ENCODE measurements at regions not wholly inside any gene's neighbourhood (a gene's known extent, or its start where the extent isn't known, plus 50 kb on each side); places are given as distances from the start of the nearest gene placed in this dataset.

DNA sequence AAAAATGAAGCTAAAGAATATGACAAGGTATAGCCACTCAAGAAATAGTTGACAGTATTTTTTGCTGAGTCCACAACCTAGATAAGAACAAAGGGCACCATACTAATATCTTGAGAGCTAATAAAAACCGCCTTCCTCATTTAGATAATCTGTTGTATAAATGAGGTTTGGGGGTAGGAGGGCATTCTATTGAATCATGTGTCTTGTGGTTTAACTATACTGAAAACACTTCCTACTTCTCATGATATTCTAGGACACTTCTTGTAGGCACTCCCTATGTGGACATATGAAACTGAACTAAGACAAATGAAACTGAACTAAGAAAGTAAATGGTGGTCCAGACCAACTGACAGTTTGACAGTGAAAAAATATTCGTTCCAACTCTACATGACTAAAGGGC is 1268.5 kb upstream of the C9orf72 start:
- Mint-ChIP-seq H3K9me3 (ENCODE audit: unreplicated experiment) (peaks cover 8% of the 10 kb centered on the region), H3K27me3 (ENCODE audit: insufficient read depth, unreplicated experiment) (peaks cover 3% of the 10 kb centered on the region), H3K4me1 (ENCODE audit: low read depth, unreplicated experiment) (no peaks in the 10 kb centered on the region), H3K36me3 (ENCODE audit: insufficient read depth, unreplicated experiment) (no peaks in the 10 kb centered on the region), H3K4me3 (ENCODE audit: unreplicated experiment) (no peak overlapping the region), H3K27ac (ENCODE audit: unreplicated experiment) (no peak overlapping the region)
- DNase-seq = no peak
- BruUV-seq (replicated peaks) = no TSS peak
- TF ChIP-seq, protein P1, sequence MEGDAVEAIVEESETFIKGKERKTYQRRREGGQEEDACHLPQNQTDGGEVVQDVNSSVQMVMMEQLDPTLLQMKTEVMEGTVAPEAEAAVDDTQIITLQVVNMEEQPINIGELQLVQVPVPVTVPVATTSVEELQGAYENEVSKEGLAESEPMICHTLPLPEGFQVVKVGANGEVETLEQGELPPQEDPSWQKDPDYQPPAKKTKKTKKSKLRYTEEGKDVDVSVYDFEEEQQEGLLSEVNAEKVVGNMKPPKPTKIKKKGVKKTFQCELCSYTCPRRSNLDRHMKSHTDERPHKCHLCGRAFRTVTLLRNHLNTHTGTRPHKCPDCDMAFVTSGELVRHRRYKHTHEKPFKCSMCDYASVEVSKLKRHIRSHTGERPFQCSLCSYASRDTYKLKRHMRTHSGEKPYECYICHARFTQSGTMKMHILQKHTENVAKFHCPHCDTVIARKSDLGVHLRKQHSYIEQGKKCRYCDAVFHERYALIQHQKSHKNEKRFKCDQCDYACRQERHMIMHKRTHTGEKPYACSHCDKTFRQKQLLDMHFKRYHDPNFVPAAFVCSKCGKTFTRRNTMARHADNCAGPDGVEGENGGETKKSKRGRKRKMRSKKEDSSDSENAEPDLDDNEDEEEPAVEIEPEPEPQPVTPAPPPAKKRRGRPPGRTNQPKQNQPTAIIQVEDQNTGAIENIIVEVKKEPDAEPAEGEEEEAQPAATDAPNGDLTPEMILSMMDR (IDR thresholded peaks at IDR 0.05; ENCODE audit: insufficient read depth in 1 of 2, low read depth in 1 of 2, low read length in 1 of 2, severe bottlenecking in 1 of 2, unreplicated experiment in 1 of 2) = no peak
- no peaks in the 10 kb centered on the region for H3K4me1 ChIP-seq
- no peaks in the 10 kb centered on the region for H3K36me3 ChIP-seq (ENCODE audit: control insufficient read depth, insufficient read depth, low read length)
- intact Hi-C loops (cut with micrococcal nuclease; ENCODE audit: unreplicated experiment) = no loop called here
- CTCF ChIA-PET = no interaction called here
- no peak overlapping the region for H3K4me3 ChIP-seq (ENCODE audit: low read depth, low read length)
- POLR2A ChIA-PET = no interaction called here
- no peaks in the 10 kb centered on the region for H3K9me3 ChIP-seq
- H3K27me3 ChIP-seq (replicated peaks; ENCODE audit: control insufficient read depth, insufficient read depth, low read length) = no peaks in the 10 kb centered on the region

DNA sequence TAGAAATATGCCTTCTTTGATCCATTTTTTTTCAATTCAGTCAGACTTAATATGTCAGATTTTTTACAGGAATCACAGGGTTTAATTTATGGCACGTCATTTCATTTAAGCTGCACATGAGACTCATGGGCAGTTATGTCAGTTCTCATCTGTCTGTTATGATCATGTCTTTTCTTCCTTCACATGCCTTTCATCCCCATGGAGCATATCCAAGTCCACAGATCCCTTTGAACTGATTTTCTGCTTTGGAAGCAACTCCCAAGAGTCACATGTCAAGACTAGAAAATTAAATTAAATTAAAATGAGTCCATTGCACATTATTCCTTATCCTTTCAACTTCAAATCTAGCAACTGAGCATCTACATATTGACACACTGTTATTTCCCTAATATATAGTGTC is 1274.0 kb upstream of the C9orf72 start:
- Histone ChIP-seq H3K4me1 (no peaks in the 10 kb centered on the region), H3K36me3 (ENCODE audit: control insufficient read depth, insufficient read depth, low read length) (no peaks in the 10 kb centered on the region), H3K9me3 (no peaks in the 10 kb centered on the region), H3K27me3 (replicated peaks; ENCODE audit: control insufficient read depth, insufficient read depth, low read length) (no peaks in the 10 kb centered on the region), H3K4me3 (ENCODE audit: low read depth, low read length) (no peak overlapping the region)
- ChIA-PET POLR2A (no interaction called here), CTCF (no interaction called here)
- Mint-ChIP-seq H3K4me1 (ENCODE audit: low read depth, unreplicated experiment) (no peaks in the 10 kb centered on the region), H3K9me3 (ENCODE audit: unreplicated experiment) (no peaks in the 10 kb centered on the region), H3K36me3 (ENCODE audit: insufficient read depth, unreplicated experiment) (no peaks in the 10 kb centered on the region), H3K27ac (ENCODE audit: unreplicated experiment) (no peak overlapping the region), H3K27me3 (ENCODE audit: insufficient read depth, unreplicated experiment) (peaks cover 5% of the 10 kb centered on the region), H3K4me3 (ENCODE audit: unreplicated experiment) (no peak overlapping the region)
- TF ChIP-seq, protein P1 (IDR thresholded peaks at IDR 0.05; ENCODE audit: insufficient read depth in 1 of 2, low read depth in 1 of 2, low read length in 1 of 2, severe bottlenecking in 1 of 2, unreplicated experiment in 1 of 2) = no peak
- intact Hi-C loops (cut with micrococcal nuclease; ENCODE audit: unreplicated experiment) = no loop called here
- no TSS peak for BruUV-seq (replicated peaks)
- DNase-seq = no peak

DNA sequence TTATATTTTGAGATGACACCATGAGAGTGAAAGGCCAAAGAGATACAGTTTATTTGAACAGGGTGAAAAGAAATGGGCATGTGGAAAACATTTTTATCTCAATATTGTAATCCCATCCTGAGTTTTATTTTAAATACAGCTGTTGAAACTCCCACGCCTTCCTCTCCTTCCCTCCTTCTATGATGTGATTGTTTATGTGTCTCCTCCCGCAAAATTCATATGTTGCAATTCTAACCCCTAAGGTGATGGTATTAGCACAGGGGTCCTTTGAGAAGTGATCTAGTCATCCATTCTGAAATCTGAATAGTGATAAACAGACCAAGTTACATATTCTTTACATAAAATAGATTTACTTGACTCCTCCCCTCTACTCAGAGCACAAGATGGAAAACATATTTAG is 1275.4 kb upstream of the C9orf72 start:
- Mint-ChIP-seq H3K27ac (ENCODE audit: unreplicated experiment) (no peak overlapping the region), H3K9me3 (ENCODE audit: unreplicated experiment) (no peaks in the 10 kb centered on the region), H3K27me3 (ENCODE audit: insufficient read depth, unreplicated experiment) (peaks cover 3% of the 10 kb centered on the region), H3K36me3 (ENCODE audit: insufficient read depth, unreplicated experiment) (no peaks in the 10 kb centered on the region), H3K4me3 (ENCODE audit: unreplicated experiment) (no peak overlapping the region), H3K4me1 (ENCODE audit: low read depth, unreplicated experiment) (no peaks in the 10 kb centered on the region)
- ChIA-PET CTCF (no interaction called here), POLR2A (no interaction called here)
- no peaks in the 10 kb centered on the region for H3K9me3 ChIP-seq
- H3K27me3 ChIP-seq (replicated peaks; ENCODE audit: control insufficient read depth, insufficient read depth, low read length) = no peaks in the 10 kb centered on the region
- no peak overlapping the region for H3K4me3 ChIP-seq (ENCODE audit: low read depth, low read length)
- TF ChIP-seq, protein P1 (IDR thresholded peaks at IDR 0.05; ENCODE audit: insufficient read depth in 1 of 2, low read depth in 1 of 2, low read length in 1 of 2, severe bottlenecking in 1 of 2, unreplicated experiment in 1 of 2) = no peak
- H3K4me1 ChIP-seq = no peaks in the 10 kb centered on the region
- DNase-seq = no peak
- intact Hi-C loops (cut with micrococcal nuclease; ENCODE audit: unreplicated experiment) = no loop called here
- BruUV-seq (replicated peaks) = no TSS peak
- no peaks in the 10 kb centered on the region for H3K36me3 ChIP-seq (ENCODE audit: control insufficient read depth, insufficient read depth, low read length)
